Hepatic stellate cell (primary cell): ENCODE measurements at regions not wholly inside any gene's neighbourhood (a gene's known extent, or its start where the extent isn't known, plus 50 kb on each side); places are given as distances from the start of the nearest gene placed in this dataset.

Source experiments
- DNase-seq: peaks from one replicate; pipeline ENCODE4 v3.0.0; 2011; ENCODE audit warnings: low spot score

DNA sequence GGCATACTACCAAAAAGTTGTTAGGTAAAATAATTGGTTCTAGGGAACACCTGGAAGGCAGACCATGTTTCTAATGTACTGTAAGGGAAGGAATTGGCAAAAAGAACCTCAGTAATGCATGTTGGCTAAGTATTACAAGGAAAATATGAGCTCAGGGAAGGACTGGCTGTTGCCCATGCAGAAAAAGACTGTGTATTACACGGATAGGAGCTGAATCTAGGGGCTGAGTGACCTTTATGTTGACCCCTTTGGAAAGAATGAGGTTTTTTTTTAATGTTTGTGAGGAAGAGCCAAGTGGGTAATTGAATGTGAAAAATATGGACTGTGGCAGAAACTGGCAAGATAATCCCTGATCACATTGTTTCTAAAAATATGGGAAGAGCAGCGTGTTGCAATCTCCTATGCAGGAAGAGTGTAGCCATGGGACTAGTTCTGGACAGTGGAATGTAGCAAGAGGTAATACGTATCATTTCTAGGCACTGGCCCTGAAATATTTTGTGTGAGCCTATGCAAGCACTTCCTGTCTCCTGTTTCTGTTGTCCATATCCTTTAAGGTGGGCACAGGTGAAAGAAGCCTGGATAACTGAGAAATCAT, 95.1 kb upstream of the CNTNAP4 start:
- no peak for DNase-seq

DNA sequence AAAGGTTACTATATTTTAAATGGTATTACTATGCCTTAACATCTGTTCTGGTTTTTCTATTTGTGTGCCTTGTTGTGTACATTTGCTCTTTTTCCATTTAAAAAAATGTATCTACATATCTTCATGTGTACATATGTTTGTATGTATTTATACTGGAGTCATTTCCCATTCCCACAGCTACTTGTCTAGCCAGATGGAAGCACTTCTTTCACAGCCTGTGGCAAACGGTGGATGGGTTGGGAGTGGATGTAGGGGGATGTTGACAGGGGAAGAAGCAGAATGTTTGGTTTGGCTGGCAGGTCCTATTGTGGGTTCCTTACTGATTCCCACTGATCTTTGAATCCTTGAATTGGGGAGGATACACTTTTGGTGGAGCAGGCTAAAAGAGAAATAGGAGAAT, 93.6 kb upstream of the CNTNAP4 start:
- no peak for DNase-seq

GRCh38 chr16:76190057-76190456, 87.1 kb upstream of the CNTNAP4 start:
- no peak for DNase-seq

GRCh38 chr16:76190480-76190879, 86.7 kb upstream of the CNTNAP4 start:
- no peak for DNase-seq

GRCh38 chr16:76193906-76194615, 83.1 kb upstream of the CNTNAP4 start:
- DNase-seq: no peak

DNA sequence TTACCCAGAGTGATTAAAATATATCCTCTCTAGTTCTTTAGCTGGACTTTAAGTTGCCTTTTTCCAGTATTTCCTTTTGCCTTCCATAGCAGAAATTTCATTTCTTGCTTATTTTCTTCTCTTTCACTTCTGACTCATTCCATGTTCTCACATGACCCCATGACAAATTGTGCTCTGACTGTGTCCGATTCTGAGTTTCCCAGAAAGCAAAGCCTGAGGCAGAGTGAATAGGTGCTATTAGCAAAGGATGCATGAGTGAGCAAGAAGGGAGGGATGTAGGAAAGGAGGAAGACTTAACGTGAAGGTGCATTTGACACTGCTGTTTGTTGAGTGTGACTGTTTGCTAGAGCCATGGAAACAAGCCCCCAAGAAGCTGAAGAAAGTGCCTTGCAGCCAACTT, 82.6 kb upstream of the CNTNAP4 start:
- DNase-seq: no peak

DNA sequence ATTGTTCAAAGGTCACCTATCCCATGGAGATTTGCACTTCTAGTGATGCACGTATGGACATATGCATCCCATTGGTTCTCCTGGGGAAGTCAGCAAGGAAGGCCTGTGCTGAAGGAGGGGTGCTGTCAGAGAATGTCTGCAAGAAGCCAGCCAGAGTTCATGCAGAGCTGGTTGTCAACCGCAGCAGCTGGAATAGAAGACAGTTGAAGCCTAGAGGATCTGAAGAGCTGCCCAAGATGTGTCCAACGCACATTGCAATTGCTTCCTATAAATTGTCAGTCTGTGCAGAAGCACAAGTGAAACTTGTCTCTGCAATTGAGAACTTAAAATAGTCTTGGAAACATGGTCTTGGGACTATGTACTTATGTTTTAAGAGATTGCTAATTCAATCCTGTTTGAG, 82.1 kb upstream of the CNTNAP4 start:
- no peak for DNase-seq

DNA sequence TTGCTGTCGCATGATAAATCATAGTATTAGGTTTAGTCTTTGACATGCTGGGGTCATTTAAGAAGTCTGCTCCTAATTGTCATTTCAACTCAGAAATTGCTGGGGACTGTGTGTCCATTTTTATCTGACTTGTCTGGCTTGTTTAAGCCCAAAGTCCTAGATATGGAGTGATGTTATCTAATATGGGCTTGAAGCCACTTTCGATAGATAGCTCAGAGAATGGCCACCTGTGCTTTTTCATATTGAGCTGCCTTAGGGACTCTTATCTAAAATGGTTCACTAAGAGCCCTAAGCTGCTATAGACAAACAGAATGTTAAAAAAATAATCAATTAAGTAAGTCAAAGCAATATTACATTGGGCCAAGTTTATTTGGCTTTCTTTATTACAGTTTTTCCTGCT, 81.6 kb upstream of the CNTNAP4 start:
- DNase-seq: no peak

GRCh38 chr16:76197900-76198299, 79.3 kb upstream of the CNTNAP4 start:
- no peak for DNase-seq

DNA sequence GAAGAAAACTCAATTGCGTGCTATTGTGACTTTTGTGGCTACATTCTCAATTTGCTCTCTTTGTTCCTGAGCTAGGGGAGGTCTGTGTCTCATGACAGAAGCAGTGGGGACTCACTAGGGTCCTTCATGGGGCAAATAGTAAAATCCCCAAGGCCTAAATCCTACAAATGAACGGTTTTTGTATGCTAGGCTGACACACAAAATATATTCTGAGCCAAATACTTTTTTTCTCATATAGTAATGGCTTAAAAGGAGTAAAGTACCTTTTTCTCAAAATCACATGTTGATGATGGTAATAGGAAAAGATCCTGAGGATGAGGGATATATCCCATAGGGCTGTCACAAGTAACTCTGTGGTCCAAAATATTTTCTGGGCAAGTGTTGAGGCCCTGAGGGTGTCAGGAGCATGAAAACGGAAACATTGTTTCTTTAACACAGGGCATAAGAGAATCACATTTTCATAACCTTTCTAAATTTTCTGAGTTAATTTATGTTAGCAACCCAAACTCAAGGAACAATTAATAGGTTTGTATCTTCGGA, 77.5 kb upstream of the CNTNAP4 start:
- no peak for DNase-seq

- no peak for DNase-seq
Observed at GRCh38 chr16:76201385-76201784, 75.8 kb upstream of the CNTNAP4 start.

GRCh38 chr16:76204249-76204648, 73.0 kb upstream of the CNTNAP4 start:
- no peak for DNase-seq

GRCh38 chr16:76207270-76207669, 69.9 kb upstream of the CNTNAP4 start:
- DNase-seq: no peak

- DNase-seq: no peak
Observed at GRCh38 chr16:76210157-76210556, 67.0 kb upstream of the CNTNAP4 start.

- no peak for DNase-seq
Observed at GRCh38 chr16:76213860-76214259, 63.3 kb upstream of the CNTNAP4 start.

DNA sequence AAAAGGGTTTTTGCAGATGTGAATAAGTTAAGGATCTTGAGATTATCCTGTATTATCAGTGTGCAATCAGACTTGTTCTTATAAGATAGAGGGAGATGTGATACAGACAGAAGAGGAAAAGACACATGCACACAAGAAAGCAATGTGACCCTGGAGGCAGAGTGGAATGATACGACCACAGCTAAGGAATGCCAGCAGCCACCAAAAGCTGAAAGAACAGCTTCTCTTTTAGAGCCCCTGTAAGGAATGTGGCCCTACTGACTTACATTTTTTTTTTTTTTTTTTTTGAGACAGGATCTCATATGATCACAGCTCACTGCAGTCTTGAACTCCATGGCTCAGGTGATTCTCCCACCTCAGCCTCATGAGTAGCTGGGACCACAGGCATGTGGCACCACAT, 62.3 kb upstream of the CNTNAP4 start:
- DNase-seq: no peak

DNA sequence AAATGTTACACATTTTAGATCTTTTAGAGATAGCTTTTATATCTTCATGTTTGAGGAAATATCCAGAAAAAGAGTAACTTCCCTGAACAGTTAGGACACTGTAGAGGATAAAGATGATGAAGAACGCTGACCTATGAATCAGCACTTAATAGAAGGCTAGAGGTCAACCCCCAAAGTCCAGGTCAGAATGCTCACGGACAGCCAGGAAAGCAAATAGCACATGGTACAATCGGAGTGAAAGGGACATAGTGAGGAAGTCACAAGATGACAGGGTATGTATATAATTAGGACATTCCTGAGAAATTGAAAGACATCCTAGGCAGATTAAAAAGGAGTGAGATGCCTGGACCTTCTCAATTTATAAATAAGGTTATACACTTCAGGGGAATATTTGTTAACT, 55.1 kb upstream of the CNTNAP4 start:
- no peak for DNase-seq

- no peak for DNase-seq
Observed at GRCh38 chr16:76222853-76223252, 54.3 kb upstream of the CNTNAP4 start.

- no peak for DNase-seq
Observed at GRCh38 chr16:76226011-76226410, 51.2 kb upstream of the CNTNAP4 start.

- no peak for DNase-seq
Observed at GRCh38 chr16:76226481-76226880, 50.7 kb upstream of the CNTNAP4 start.
